HG02642 (cell line): ENCODE measurements at regions not wholly inside any gene's neighbourhood (a gene's known extent, or its start where the extent isn't known, plus 50 kb on each side); places are given as distances from the start of the nearest gene placed in this dataset.
"Not testable (repeated sequence)": the region's sequence is repeated elsewhere in the genome, so short reads cannot be mapped to it uniquely, and the experiment has no call there.

Source experiments
- ATAC-seq: cut with Tn5 transposase; IDR thresholded peaks from one replicate; pipeline ENCODE4 v1.9.1; 2021; ENCODE audit warnings: mild to moderate bottlenecking; ENCODE audit not compliant: unreplicated experiment, poor library complexity

DNA sequence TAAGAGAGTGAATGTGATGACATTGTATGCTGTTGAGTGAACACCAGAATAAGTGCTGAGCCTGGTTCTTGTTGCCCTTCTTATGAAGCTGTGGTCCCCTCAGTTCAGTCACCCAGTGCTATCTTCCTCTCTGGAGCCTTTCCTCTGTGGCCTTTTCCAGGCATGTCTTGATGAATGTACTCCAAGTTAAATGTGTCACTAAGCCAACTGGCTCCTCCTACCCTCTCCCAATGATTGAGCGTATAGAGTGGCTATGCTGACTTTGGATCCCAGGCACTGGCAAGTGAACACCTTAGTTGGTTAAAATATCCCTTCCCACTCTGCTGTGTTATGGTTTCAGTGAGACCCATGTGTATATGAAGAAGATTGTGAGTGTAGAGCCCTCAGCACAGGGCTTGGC, 134.1 kb upstream of the MAMLD1 start:
- no peak for ATAC-seq

- no peak for ATAC-seq
Measured at GRCh38 chrX:150229481-150229880, 133.6 kb upstream of the MAMLD1 start.

DNA sequence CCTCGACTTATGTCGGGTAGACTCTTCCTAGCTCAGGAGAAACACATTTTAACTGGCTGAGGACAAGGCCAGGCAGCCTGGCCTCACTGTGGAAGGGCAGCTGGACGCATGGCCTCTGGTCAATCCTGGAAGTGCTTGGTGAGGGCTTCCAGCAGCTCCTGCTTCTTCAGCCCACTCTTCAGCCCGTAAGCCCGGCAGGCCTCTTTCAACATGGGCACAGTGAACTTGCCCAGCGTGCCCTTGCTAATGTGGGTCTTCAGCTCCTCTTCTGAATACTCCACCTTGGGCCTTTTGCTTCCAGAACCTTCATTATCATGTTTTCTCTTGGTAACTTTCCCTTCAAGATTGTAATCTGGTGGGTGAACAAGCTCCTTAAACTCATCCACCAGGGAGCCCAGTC, 132.2 kb upstream of the MAMLD1 start:
- not testable (repeated sequence) for ATAC-seq

DNA sequence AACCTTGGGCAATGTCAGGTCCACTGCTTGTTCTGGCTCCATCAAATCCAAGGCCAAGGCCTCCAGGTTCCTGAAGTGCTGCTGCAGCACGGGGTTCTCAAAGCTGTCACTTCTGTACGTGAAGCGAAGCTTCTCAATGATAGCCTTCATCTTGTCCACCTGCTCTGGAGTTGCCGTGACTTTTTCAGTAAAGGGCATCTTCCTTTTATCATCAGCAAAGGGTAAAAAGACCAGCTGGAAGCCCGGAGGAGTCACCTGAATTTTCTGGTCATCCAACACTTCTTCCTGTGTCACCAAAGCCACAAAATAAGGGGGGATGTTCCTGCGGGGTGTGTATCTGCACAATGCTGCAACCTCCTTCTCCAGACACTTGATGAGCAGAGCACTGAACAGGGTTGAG, 131.7 kb upstream of the MAMLD1 start:
- ATAC-seq: not testable (repeated sequence)

GRCh38 chrX:150232222-150232621, 130.9 kb upstream of the MAMLD1 start:
- ATAC-seq: not testable (repeated sequence)

- ATAC-seq: no peak
Measured at GRCh38 chrX:150234126-150234525, 129.0 kb upstream of the MAMLD1 start.

DNA sequence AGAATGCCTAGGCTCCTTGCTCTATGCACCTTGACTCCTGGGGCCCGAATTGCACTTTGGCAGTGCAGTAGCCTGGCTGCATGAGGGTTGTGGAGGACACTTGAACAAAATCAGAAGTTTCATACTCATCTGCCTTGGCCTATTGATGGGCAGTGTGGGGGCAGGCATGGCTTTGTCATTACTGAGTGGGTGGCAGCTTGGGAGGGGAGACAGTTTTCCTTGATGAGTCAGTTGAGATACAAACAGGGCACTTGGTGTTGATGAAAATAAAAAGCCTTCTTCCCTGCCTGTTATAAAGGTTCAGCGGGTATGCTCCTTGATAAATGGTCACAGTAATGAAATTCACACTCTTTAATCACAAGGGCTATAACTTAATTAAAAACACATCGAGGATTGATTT, 126.8 kb upstream of the MAMLD1 start:
- no peak for ATAC-seq

GRCh38 chrX:150238632-150239382, 124.3 kb upstream of the MAMLD1 start:
- no peak for ATAC-seq

- no peak for ATAC-seq
Measured at GRCh38 chrX:150239946-150240642, 123.0 kb upstream of the MAMLD1 start.

- no peak for ATAC-seq
Measured at GRCh38 chrX:150240643-150240970, 122.5 kb upstream of the MAMLD1 start.

DNA sequence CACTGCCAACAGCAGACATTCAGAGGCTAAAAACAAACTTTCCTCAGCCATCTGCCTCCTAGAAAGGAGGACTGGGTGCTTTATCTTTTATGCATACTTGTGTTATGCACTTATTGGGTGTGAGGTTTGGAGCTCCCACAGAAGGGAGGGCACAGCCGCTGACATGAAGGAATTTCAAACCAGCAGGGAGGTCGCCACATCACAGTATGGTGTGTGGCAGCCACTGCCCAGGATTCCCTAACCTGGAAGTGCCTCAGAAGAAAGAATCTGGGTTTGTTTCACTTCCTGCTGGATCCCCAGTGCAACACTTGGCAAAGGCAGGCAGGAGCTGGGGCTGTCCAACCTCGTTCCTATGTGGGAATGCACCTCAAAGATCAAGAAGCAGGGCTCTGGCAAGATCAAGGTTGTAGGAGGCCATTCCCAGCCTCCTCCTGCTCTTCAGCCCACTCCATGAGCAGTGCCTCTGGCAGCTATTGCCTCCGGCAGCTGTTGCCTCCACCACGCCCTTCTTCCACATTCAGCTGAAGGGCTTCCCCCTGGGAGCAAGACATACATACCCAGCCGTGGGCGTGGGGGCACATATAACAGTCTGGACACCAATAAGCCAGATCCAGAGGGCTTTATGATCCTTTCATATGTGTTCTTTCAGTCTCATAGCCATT, 109.0 kb upstream of the MAMLD1 start:
- ATAC-seq: no peak

DNA sequence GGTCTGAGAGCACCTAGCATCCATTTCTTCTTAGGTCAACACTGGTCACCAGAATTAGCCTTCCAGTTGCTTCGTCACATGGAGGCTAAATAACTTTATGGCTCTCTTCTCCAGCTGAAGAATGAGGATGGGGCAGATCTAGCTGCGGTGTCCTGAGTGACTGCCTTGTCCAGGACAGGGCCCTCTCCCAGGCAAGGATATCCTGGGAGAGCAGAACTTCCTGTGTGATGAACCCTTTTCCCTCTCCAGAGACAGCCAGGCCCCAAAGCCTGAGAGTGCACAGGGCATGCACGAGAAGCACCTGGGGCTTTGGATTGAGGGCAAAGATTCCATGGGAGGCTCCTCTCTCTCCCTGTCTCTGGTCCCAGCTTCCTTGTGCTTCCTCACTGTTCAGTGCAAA, 108.2 kb upstream of the MAMLD1 start:
- ATAC-seq: no peak

- no peak for ATAC-seq
Measured at GRCh38 chrX:150255441-150256296, 107.4 kb upstream of the MAMLD1 start.

DNA sequence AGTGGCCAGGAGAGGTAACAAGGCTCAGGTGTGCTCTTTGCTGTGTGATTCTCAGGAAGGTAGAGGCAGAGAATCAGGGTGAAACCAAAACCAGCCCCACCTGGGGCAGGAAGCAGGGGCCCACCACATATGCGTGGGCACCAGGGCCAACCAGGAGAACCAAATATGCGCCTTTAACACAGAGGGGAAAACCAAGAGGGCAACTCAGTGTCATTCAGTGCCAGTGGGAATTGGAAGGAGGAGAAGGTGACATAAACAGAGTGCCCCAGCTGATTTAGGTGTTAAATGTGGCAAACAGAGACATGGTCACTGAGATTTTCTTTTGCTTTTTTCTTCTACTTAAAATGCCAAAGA, 106.8 kb upstream of the MAMLD1 start:
- ATAC-seq: no peak

DNA sequence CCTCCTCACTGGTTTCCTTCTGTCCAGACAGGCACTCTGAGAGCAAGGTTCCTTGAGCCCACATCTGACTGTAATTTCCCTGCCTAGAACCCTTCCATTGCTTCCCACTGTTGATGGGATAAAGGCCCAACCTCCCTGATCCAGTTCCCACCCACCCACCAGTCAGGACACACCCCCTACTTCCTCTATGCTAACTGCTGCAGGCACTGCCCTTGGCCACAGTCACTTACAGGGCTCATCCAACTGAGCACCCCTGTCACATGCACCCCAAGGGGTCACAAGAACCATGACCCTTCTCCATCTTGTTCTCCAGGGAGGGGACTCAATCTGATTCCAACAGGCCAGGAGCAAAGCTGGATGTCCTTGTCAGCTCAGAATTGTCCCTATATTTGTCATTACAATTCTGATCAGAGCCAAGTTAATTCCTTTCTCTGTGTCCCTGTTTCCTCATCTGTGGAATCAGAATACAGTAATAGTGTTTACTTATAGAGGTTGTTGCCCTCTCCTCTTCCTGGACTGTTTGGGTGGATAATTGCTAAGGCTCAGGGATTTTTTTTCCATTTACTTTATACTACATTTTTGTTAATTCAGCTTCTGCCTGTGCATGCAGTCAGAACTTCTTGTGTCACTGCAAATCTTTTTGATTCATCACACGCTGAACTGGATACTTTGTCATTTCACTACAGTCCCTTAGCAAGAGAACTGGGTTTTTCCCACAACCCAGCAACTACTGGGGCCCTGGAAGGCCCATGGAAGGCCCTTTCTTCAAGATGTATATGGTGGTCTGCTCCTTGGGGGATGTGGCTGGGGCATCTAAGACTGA, 105.6 kb upstream of the MAMLD1 start:
- no peak for ATAC-seq

DNA sequence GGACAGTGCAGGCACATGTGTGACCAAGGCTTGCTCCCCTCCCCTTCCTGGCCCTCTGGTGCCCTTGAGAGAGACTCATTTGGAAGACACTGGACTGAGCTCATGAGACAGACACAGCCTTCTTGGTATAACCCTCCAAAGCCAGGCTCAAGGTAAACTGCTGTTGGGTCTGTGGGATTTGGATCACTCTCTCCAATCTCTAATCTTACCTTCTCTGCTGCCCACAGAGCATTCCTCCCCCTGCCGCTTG, 105.0 kb upstream of the MAMLD1 start:
- ATAC-seq: no peak

DNA sequence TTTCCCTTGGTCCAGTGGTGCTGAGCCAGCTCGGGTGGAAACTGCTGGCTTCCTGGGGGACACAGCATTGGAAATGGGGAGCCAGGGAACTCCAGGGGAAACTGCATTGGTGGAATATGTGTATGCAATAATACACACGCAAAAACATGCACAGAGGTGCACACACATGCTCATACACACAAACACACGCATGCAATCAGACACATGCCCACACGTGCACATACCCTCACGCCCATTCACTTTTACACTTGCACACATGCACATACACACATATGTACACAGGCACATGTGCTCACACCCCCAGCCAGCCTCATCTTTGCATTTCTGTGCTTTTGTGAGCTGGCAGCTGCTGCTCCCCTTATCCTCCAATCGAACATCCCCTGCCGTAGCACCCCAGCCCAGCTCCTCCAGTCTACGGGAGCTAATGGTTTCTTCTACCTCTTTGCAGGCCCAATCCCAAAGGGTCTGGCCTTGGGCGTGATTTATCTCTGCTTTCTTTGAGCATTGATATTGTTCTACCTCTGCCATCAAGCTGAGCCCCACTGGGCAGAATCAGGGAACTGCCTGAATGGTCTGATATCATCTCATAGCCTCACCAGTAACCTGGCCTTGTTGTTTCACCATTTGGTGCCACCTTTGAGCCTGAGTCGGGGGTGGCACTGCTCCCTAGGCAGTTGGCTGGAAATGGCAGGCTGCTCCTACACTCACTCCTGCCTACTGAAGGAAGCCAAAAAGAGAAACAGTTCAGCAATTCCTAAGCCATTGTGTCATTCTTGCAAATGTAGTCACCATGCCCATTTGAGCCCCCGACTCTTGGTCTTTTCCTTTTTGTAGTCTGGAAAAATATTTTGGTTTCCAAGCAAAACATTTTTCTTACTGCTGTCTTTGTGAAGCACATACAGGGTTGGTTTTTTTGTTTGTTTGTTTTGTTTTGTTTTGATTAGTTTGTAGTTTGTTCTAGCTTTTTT, 104.4 kb upstream of the MAMLD1 start:
- ATAC-seq: no peak

DNA sequence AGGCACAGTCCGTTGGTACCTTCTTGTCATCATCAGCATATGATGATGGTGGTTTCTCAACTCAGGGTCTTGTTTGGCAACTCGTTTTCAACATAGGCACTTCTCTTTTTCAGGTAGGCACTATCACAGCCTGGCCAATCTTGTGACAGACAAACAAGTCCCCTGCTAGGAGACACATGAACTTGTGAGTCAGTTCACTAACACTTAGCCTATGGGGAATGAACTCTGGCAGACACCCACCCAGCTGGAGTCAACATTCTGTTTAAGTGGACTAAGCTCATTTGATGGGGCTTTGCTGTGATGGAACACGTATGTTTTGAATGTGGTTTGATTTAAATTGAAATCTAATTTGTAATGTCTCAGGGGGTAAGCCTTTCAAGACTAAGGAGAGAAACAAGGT, 100.7 kb upstream of the MAMLD1 start:
- ATAC-seq: no peak

- ATAC-seq: no peak
Measured at GRCh38 chrX:150268839-150269355, 94.2 kb upstream of the MAMLD1 start.
